Sciatic nerve (tissue), 2 donors: ENCODE measurements at regions not wholly inside any gene's neighbourhood (a gene's known extent, or its start where the extent isn't known, plus 50 kb on each side); places are given as distances from the start of the nearest gene placed in this dataset.
"Not testable (repeated sequence)": the region's sequence is repeated elsewhere in the genome, so short reads cannot be mapped to it uniquely, and the experiment has no call there.

Experiments used
- ATAC-seq: fragments of 200-7000 bp; cut with Tn5 transposase; one replicate; pipeline ENCODE4 v1.9.1; 2020; ENCODE audit warnings: mild to moderate bottlenecking, moderate library complexity
- DNase-seq: peaks from one replicate; pipeline ENCODE4 v3.0.0-alpha.2; 2020; ENCODE audit warnings: low spot score
- intact Hi-C: fragments of 100-400 bp; cut with DNase I; formaldehyde crosslinking; loops from one replicate; pipeline ENCODE4 v1.14.2; 2022
- donor health status: DM: no; HTN: no; CAD: no.
- donor health status: DM: no; HTN: no; CAD: no.

- intact Hi-C loops = no loop called here
- ATAC-seq (no peak), DNase-seq (no peak)
These were observed 87.1 kb upstream of the KCNA1 start for GRCh38 chr12:4822572-4822971.

GRCh38 chr12:4824380-4824779 is 85.3 kb upstream of the KCNA1 start:
- no peak for ATAC-seq

GRCh38 chr12:4825011-4825858 is 84.5 kb upstream of the KCNA1 start:
- DNase-seq = no peak

More at GRCh38 chr12:4824380-4824779, 85.3 kb upstream of the KCNA1 start:
- no peak for DNase-seq
- intact Hi-C loops = no loop called here

GRCh38 chr12:4826909-4827308 is 82.8 kb upstream of the KCNA1 start:
- ATAC-seq (no peak), DNase-seq (no peak)
- intact Hi-C loops = no loop called here

More at GRCh38 chr12:4825011-4825858, 84.5 kb upstream of the KCNA1 start:
- ATAC-seq = no peak
- intact Hi-C loops = no loop called here

GRCh38 chr12:4828176-4828575 is 81.5 kb upstream of the KCNA1 start:
- intact Hi-C loops = no loop called here
- no peak for DNase-seq

GRCh38 chr12:4829161-4829792 is 80.4 kb upstream of the KCNA1 start:
- DNase-seq (no peak), ATAC-seq (no peak)
- intact Hi-C loops = no loop called here

More at GRCh38 chr12:4828176-4828575, 81.5 kb upstream of the KCNA1 start:
- no peak for ATAC-seq

GRCh38 chr12:4829793-4830162 is 79.9 kb upstream of the KCNA1 start:
- DNase-seq (no peak), ATAC-seq (no peak)
- intact Hi-C loops = no loop called here

- intact Hi-C loops = no loop called here
- DNase-seq (no peak), ATAC-seq (no peak)
These were observed 79.0 kb upstream of the KCNA1 start for GRCh38 chr12:4830556-4831210.

GRCh38 chr12:4833053-4833452 is 76.7 kb upstream of the KCNA1 start:
- no peak for ATAC-seq
- intact Hi-C loops = no loop called here

GRCh38 chr12:4833524-4833923 is 76.2 kb upstream of the KCNA1 start:
- intact Hi-C loops = no loop called here
- DNase-seq = no peak
- ATAC-seq = no peak

More at GRCh38 chr12:4833053-4833452, 76.7 kb upstream of the KCNA1 start:
- no peak for DNase-seq

- DNase-seq, ATAC-seq, intact Hi-C loops: not testable (repeated sequence)
These were observed 67.3 kb upstream of the KCNA1 start for GRCh38 chr12:4842401-4842800.

- DNase-seq = no peak
- no peak for ATAC-seq
- intact Hi-C loops = no loop called here
These were observed 65.8 kb upstream of the KCNA1 start for GRCh38 chr12:4843907-4844306.

- ATAC-seq (peak; percentile 72), DNase-seq (no peak)
- intact Hi-C loops = no loop called here
These were observed 62.0 kb upstream of the KCNA1 start for GRCh38 chr12:4847713-4848112.

- no peak for ATAC-seq
- intact Hi-C loops = no loop called here
- no peak for DNase-seq
These were observed 60.6 kb upstream of the KCNA1 start for GRCh38 chr12:4849115-4849541.

GRCh38 chr12:4849795-4850345 is 59.8 kb upstream of the KCNA1 start:
- no peak for ATAC-seq
- no peak for DNase-seq
- intact Hi-C loops = loop anchor here (10.0 kb wide), 1 partner anchor 235 kb away; no protein-coding TSS in a partner anchor

- ATAC-seq (no peak), DNase-seq (no peak)
- intact Hi-C loops = loop anchor here (10.0 kb wide), 1 partner anchor 234 kb away; no protein-coding TSS in a partner anchor
These were observed 58.8 kb upstream of the KCNA1 start for GRCh38 chr12:4850857-4851380.

- intact Hi-C loops = loop anchor here (10.0 kb wide), 1 partner anchor 232 kb away; no protein-coding TSS in a partner anchor
- no peak for ATAC-seq
These were observed 57.4 kb upstream of the KCNA1 start for GRCh38 chr12:4852308-4852707.

GRCh38 chr12:4852911-4853310 is 56.8 kb upstream of the KCNA1 start:
- intact Hi-C loops = loop anchor here (10.0 kb wide), 1 partner anchor 232 kb away; no protein-coding TSS in a partner anchor
- no peak for DNase-seq
- no peak for ATAC-seq

More at GRCh38 chr12:4852308-4852707, 57.4 kb upstream of the KCNA1 start:
- no peak for DNase-seq
